ENCODE measurements at regions not wholly inside any gene's neighbourhood (a gene's known extent, or its start where the extent isn't known, plus 50 kb on each side); places are given as distances from the start of the nearest gene placed in this dataset.
"Not testable (repeated sequence)": the region's sequence is repeated elsewhere in the genome, so short reads cannot be mapped to it uniquely, and the experiment has no call there.

GRCh38 chr21:20272791-20273362 lies 725.3 kb upstream of the NCAM2 start:
- intact Hi-C loops (cut with DNase I, micrococcal nuclease), result no loop called here
- Histone ChIP-seq H3K36me3 (ENCODE audit: low read depth) (no peaks in the 10 kb centered on the region), H3K9me3 (no peaks in the 10 kb centered on the region), H3K4me1 (ENCODE audit: low read depth) (no peaks in the 10 kb centered on the region), H3K4me3 (no peak overlapping the region)
- DNase-seq (no peak), ATAC-seq (no peak)
- TF ChIP-seq CTCF (IDR thresholded peaks at IDR 0.05), result no peak

GRCh38 chr21:20276377-20276776 lies 721.8 kb upstream of the NCAM2 start:
- DNase-seq, result no peak
- TF ChIP-seq CTCF (IDR thresholded peaks at IDR 0.05), result no peak
- Histone ChIP-seq H3K4me3 (no peak overlapping the region), H3K36me3 (ENCODE audit: low read depth) (no peaks in the 10 kb centered on the region), H3K9me3 (no peaks in the 10 kb centered on the region), H3K4me1 (ENCODE audit: low read depth) (no peaks in the 10 kb centered on the region)
- intact Hi-C loops (cut with DNase I, micrococcal nuclease), result no loop called here
- no peak for ATAC-seq

GRCh38 chr21:20276954-20277353 lies 721.3 kb upstream of the NCAM2 start:
- TF ChIP-seq CTCF (IDR thresholded peaks at IDR 0.05), result no peak
- ATAC-seq (no peak), DNase-seq (no peak)
- intact Hi-C loops (cut with DNase I, micrococcal nuclease), result no loop called here
- H3K4me3 ChIP-seq, result no peak overlapping the region
- no peaks in the 10 kb centered on the region for H3K36me3 ChIP-seq (ENCODE audit: low read depth)
- no peaks in the 10 kb centered on the region for H3K4me1 ChIP-seq (ENCODE audit: low read depth)
- H3K9me3 ChIP-seq, result no peaks in the 10 kb centered on the region

- Histone ChIP-seq H3K4me1 (ENCODE audit: low read depth) (no peaks in the 10 kb centered on the region), H3K4me3 (no peak overlapping the region), H3K9me3 (no peaks in the 10 kb centered on the region), H3K36me3 (ENCODE audit: low read depth) (no peaks in the 10 kb centered on the region)
- no peak for ATAC-seq
- no peak for DNase-seq
- TF ChIP-seq CTCF (IDR thresholded peaks at IDR 0.05), result no peak
- intact Hi-C loops (cut with DNase I, micrococcal nuclease), result no loop called here
Measured at GRCh38 chr21:20283836-20284235, 714.4 kb upstream of the NCAM2 start.

GRCh38 chr21:20292280-20292679 lies 705.9 kb upstream of the NCAM2 start:
- H3K9me3 ChIP-seq, result no peaks in the 10 kb centered on the region
- ATAC-seq (no peak), DNase-seq (no peak)
- no peaks in the 10 kb centered on the region for H3K36me3 ChIP-seq (ENCODE audit: low read depth)
- H3K4me1 ChIP-seq (ENCODE audit: low read depth), result no peaks in the 10 kb centered on the region
- no peak overlapping the region for H3K4me3 ChIP-seq
- TF ChIP-seq CTCF (IDR thresholded peaks at IDR 0.05), result no peak
- intact Hi-C loops (cut with DNase I, micrococcal nuclease), result no loop called here

- intact Hi-C loops (cut with DNase I, micrococcal nuclease); H3K4me3 ChIP-seq; DNase-seq; ATAC-seq; H3K4me1 ChIP-seq (ENCODE audit: low read depth); H3K36me3 ChIP-seq (ENCODE audit: low read depth); H3K9me3 ChIP-seq: not testable (repeated sequence)
Measured at GRCh38 chr21:20292854-20293253, 705.4 kb upstream of the NCAM2 start.
